K562 (cell line): ENCODE measurements at regions not wholly inside any gene's neighbourhood (a gene's known extent, or its start where the extent isn't known, plus 50 kb on each side); places are given as distances from the start of the nearest gene placed in this dataset.

Source experiments
- CTBP1 ChIP-seq: fragments of 450-650 bp; IDR thresholded peaks from 2 replicates; pipeline ENCODE4 v1.6.1; 2016; ENCODE audit warnings: borderline replicate concordance
- CTCF ChIP-seq, 3 experiments: IDR thresholded peaks in 2 of 3; conservative IDR thresholded peaks in 1 of 3; 2 replicates each; pipeline ENCODE4 v1.5.1; 2011 to 2012; ENCODE audit warnings: low read length in 3 of 3, mild to moderate bottlenecking in 3 of 3, control low read depth in 2 of 3, improper control_type of control experiment in 1 of 3, inconsistent platforms in 1 of 3, low read depth in 1 of 3, mixed read lengths in 1 of 3, moderate library complexity in 1 of 3; ENCODE audit not compliant: insufficient read depth in 2 of 3
- E2F3 ChIP-seq: fragments of 250-450 bp; sonication (Bioruptor Pico); IDR thresholded peaks from 2 replicates; pipeline ENCODE4 v1.4.0; 2020; ENCODE audit warnings: mild to moderate bottlenecking
- NBN ChIP-seq: fragments of 450-650 bp; IDR thresholded peaks from 2 replicates; pipeline ENCODE4 v1.6.1; 2016; ENCODE audit warnings: low read depth, mild to moderate bottlenecking
- POLR2AphosphoS5 ChIP-seq: IDR thresholded peaks from 2 replicates; pipeline ENCODE4 v1.6.1; 2011; ENCODE audit warnings: mild to moderate bottlenecking, low read depth, low read length, moderate library complexity; ENCODE audit not compliant: control insufficient read depth, insufficient read depth
- SPI1 ChIP-seq: IDR thresholded peaks from 2 replicates; pipeline ENCODE4 v1.6.1; 2011; ENCODE audit warnings: low read depth, low read length, control low read depth, borderline replicate concordance
- SREBF2 ChIP-seq: sonication (generic); formaldehyde crosslinking; IDR thresholded peaks from 2 replicates; pipeline ENCODE4 v1.4.0; 2020; ENCODE audit warnings: mild to moderate bottlenecking, missing genetic modification reagents
- YY1 ChIP-seq, 3 experiments: IDR thresholded peaks; 2 replicates each; pipeline ENCODE4 v1.6.1; 2011; ENCODE audit warnings: low read length in 2 of 3, mild to moderate bottlenecking in 2 of 3, moderate library complexity in 2 of 3, borderline replicate concordance in 1 of 3, control low read depth in 1 of 3, low read depth in 1 of 3; ENCODE audit not compliant: insufficient read depth in 3 of 3, insufficient replicate concordance in 2 of 3, control insufficient read depth in 1 of 3, insufficient read length in 1 of 3; ENCODE audit errors: extremely low read depth in 1 of 3
- ZNF778 ChIP-seq: fragments of 450-650 bp; formaldehyde crosslinking; IDR thresholded peaks from 2 replicates; pipeline ENCODE4 v1.4.0; 2020; ENCODE audit warnings: mild to moderate bottlenecking, moderate library complexity
- TF ChIP-seq, protein P1 (sequence below), 2 experiments: fragments of 450-650 bp in 1 of 2; sonication (generic) in 1 of 2; formaldehyde crosslinking in 1 of 2; IDR thresholded peaks in 1 of 2; conservative IDR thresholded peaks in 1 of 2; 2 replicates each; pipeline versions ENCODE4 v1.6.1 to v1.8.1; 2016 to 2023; ENCODE audit warnings: mild to moderate bottlenecking in 2 of 2, moderate library complexity in 2 of 2, inconsistent platforms in 1 of 2, missing genetic modification reagents in 1 of 2

DNA sequence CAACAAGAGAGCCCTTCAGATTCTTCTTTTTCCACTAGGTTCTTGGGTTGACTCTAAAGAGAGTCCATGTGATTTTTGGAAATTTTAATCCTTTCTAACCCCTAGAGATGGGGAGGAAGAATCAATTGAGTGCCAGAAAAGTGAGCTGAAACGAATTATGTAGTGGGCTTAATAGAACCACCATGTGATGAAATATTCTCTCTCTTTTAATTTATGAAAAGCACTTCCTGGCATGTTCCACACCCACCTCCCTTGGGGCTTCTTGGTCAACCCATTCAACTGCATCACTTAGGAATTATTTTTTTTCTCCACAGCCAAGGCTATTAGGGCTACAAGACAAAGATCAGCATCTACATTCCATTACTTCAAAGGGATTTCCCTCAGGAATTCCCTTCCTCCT, 79.6 kb downstream of the ZC3H11B start:
- no peak for TF ChIP-seq CTBP1
- TF ChIP-seq SPI1, result no peak
- no peak for TF ChIP-seq E2F3 (CRISPR knock-in tag)
- TF ChIP-seq POLR2AphosphoS5, result no peak
- no peak for TF ChIP-seq CTCF (IDR thresholded peaks at IDR 0.05 in 2 of 3, conservative IDR thresholded peaks at IDR 0.05 in 1 of 3; ENCODE audit: insufficient read depth in 2 of 3, low read depth in 1 of 3, low read length in 3 of 3)
- TF ChIP-seq, protein P1, sequence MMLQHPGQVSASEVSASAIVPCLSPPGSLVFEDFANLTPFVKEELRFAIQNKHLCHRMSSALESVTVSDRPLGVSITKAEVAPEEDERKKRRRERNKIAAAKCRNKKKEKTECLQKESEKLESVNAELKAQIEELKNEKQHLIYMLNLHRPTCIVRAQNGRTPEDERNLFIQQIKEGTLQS (IDR thresholded peaks at IDR 0.05), result no peak
- TF ChIP-seq, protein P1 (CRISPR knock-in tag; conservative IDR thresholded peaks at IDR 0.05), result no peak
- no peak for TF ChIP-seq YY1 (IDR thresholded peaks at IDR 0.05; ENCODE audit: borderline replicate concordance in 1 of 3, control insufficient read depth in 1 of 3, extremely low read depth in 1 of 3, insufficient read depth in 3 of 3, insufficient read length in 1 of 3, insufficient replicate concordance in 2 of 3, low read depth in 1 of 3, low read length in 2 of 3)
- no peak for TF ChIP-seq NBN
- no peak for TF ChIP-seq SREBF2 (CRISPR knock-in tag)
- TF ChIP-seq ZNF778 (CRISPR knock-in tag), result no peak
